HS-5 (cell line): ENCODE measurements at regions not wholly inside any gene's neighbourhood (a gene's known extent, or its start where the extent isn't known, plus 50 kb on each side); places are given as distances from the start of the nearest gene placed in this dataset.

Experiments
- DNase-seq: peaks from one replicate; pipeline ENCODE4 v3.0.0-alpha.2; 2012; ENCODE audit warnings: low read depth

DNA sequence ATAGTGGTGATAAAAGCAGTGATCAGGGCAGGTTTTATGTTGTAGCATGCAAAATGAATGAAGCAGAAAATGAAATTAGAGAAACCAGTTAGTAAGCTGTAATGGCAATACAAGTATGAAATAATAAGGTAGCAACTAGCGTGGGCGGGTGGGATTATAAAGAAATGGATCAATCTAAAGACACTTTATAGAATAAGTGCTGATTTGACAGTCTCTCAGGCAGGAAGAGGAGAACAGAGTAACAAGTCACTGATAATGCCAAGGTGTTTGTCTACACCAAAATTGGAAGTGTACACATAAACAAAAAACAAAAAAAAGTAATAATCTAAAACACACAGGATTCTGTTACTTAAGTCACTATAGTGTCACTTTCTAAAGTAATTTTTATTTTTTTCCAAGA is 51.0 kb upstream of the PCBP1 start:
- no peak for DNase-seq

GRCh38 chr2:70035344-70035844 is 51.9 kb upstream of the PCBP1 start:
- no peak for DNase-seq

DNA sequence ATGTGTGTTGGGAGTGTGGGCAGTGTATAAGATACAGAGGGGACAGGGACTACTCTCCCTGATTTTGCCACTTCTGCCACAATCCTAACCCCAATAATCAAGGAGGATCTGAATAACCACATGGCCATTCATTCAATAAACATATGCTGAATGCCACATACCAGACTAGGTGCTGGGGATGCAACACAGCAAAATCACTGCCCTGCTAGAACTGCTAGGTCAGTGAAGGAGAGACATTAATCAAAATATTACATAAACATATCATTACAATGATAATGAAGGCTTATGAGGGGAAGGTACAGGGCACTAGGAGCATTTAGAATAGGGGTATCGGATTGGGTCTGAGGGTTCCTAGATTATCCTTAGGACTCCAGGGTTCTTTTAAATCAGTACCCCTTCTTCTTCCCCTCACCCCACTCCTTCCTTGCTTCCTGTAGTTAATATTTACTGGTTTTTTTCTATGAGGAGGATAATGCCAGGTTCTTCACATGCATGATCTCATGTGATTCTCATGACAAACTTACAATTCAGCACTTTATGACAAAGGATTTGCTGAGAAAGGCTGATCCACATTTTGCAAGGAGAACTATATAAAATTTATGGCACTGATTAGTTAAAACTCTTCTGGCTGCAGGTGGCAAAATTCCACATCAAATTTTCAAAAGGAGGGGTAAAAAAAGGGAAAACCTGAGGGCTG is 56.4 kb upstream of the PCBP1 start:
- DNase-seq = no peak

GRCh38 chr2:70029814-70030409 is 57.4 kb upstream of the PCBP1 start:
- peak; percentile 15 for DNase-seq

GRCh38 chr2:70024284-70024683 is 62.9 kb upstream of the ASPRV1 start:
- DNase-seq = no peak

DNA sequence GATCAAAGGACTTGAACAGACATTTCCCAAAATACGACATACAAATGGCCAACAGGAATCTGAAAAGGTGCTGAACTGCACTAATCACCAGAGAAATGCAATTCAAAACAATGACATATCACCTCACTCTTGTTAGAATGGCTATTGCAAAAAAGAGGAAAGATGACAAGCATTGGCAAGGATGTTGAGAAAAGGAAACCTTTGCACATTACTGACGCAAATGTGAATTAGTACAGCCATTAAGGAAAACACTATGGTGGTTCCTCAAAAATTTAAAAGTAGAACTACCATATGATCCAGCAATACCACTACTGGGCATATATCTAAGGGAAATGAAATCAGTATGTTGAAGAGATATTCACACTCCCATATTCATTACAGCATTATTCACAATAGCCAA is 57.7 kb upstream of the ASPRV1 start:
- no peak for DNase-seq

- DNase-seq = no peak
These were observed 56.5 kb upstream of the ASPRV1 start for GRCh38 chr2:70017962-70018361.

- DNase-seq = no peak
These were observed 53.5 kb upstream of the ASPRV1 start for GRCh38 chr2:70014959-70015358.

- no peak for DNase-seq
These were observed 51.5 kb upstream of the ASPRV1 start for GRCh38 chr2:70012887-70013286.

- no peak for DNase-seq
These were observed 50.4 kb upstream of the ASPRV1 start for GRCh38 chr2:70011786-70012185.

- no peak for DNase-seq
These were observed 49.9 kb upstream of the ASPRV1 start for GRCh38 chr2:70011335-70011734.
